Keratinocyte (primary cell): ENCODE measurements at regions not wholly inside any gene's neighbourhood (a gene's known extent, or its start where the extent isn't known, plus 50 kb on each side); places are given as distances from the start of the nearest gene placed in this dataset.
"Not testable (repeated sequence)": the region's sequence is repeated elsewhere in the genome, so short reads cannot be mapped to it uniquely, and the experiment has no call there.

Experiments used
- DNase-seq: peaks from one replicate; pipeline ENCODE4 v3.0.0-alpha.2; 2011; ENCODE audit warnings: low read depth, missing footprints, low spot score
- FAIRE-seq: peaks from 2 replicates; lab custom pipeline; 2011; peaks lifted over from hg19 to GRCh38; lab: Jason Lieb, UNC
- H2AFZ ChIP-seq: 2 replicates; pipeline ENCODE4 v1.6.0; 2012; ENCODE audit warnings: low read length, control low read depth, inconsistent platforms; ENCODE audit not compliant: control insufficient read depth
- H3K27ac ChIP-seq: 2 replicates; pipeline ENCODE4 v1.5.1; 2011; ENCODE audit warnings: low read length; ENCODE audit not compliant: control insufficient read depth, insufficient read depth
- H3K27me3 ChIP-seq: 3 replicates; pipeline ENCODE4 v1.6.0; 2011; ENCODE audit warnings: low read length; ENCODE audit not compliant: control insufficient read depth, insufficient read depth; ENCODE audit errors: extremely low read depth
- H3K36me3 ChIP-seq, 2 experiments: 2 replicates in 1 of 2; 3 replicates in 1 of 2; pipeline ENCODE4 v1.5.1; 2011; ENCODE audit warnings: low read length in 2 of 2, mild to moderate bottlenecking in 1 of 2; ENCODE audit not compliant: control insufficient read depth in 2 of 2, insufficient read depth in 2 of 2; ENCODE audit errors: extremely low read depth in 1 of 2
- H3K4me1 ChIP-seq: 3 replicates; pipeline ENCODE4 v1.5.1; 2011; ENCODE audit warnings: low read length; ENCODE audit not compliant: control insufficient read depth, insufficient read depth; ENCODE audit errors: extremely low read depth
- H3K4me2 ChIP-seq: 3 replicates; pipeline ENCODE4 v1.6.0; 2011; ENCODE audit warnings: low read depth, low read length; ENCODE audit not compliant: control insufficient read depth, insufficient read depth; ENCODE audit errors: extremely low read depth
- H3K4me3 ChIP-seq, 3 experiments: fragments of 200-600 bp in 1 of 3; sonication (generic) in 1 of 3; 2 replicates in 2 of 3; 3 replicates in 1 of 3; pipeline ENCODE4 v1.5.1; 2011 to 2016; ENCODE audit warnings: low read length in 3 of 3, mild to moderate bottlenecking in 3 of 3, control low read depth in 2 of 3, inconsistent platforms in 1 of 3, low read depth in 1 of 3, mixed read lengths in 1 of 3, mixed run types in 1 of 3, moderate library complexity in 1 of 3; ENCODE audit not compliant: control insufficient read depth in 2 of 3, insufficient read depth in 2 of 3; ENCODE audit errors: extremely low read depth in 1 of 3
- H3K79me2 ChIP-seq: 2 replicates; pipeline ENCODE4 v1.6.0; 2012; ENCODE audit warnings: low read length; ENCODE audit not compliant: control insufficient read depth, insufficient read depth
- H3K9ac ChIP-seq: 3 replicates; pipeline ENCODE4 v1.6.0; 2011; ENCODE audit warnings: low read length; ENCODE audit not compliant: control insufficient read depth, insufficient read depth; ENCODE audit errors: extremely low read depth
- H3K9me1 ChIP-seq: 3 replicates; pipeline ENCODE4 v1.6.0; 2011; ENCODE audit warnings: low read length; ENCODE audit not compliant: control insufficient read depth, insufficient read depth; ENCODE audit errors: extremely low read depth
- H3K9me3 ChIP-seq: 2 replicates; pipeline ENCODE4 v1.5.1; 2012; ENCODE audit warnings: low read depth, low read length; ENCODE audit not compliant: control insufficient read depth
- H4K20me1 ChIP-seq: 3 replicates; pipeline ENCODE4 v1.6.0; 2011; ENCODE audit warnings: low read length; ENCODE audit not compliant: control insufficient read depth, insufficient read depth; ENCODE audit errors: extremely low read depth
- EZH2 ChIP-seq: IDR thresholded peaks from one replicate; pipeline ENCODE4 v1.6.1; 2012; ENCODE audit warnings: inconsistent platforms, mild to moderate bottlenecking, low read length, moderate library complexity
- dilution Hi-C: fragments of 300-500 bp; cut with MboI; formaldehyde crosslinking; loops from one replicate; pipeline ENCODE4 v1.7.0; 2020; ENCODE audit warnings: low sequenced_read_pairs; ENCODE audit not compliant: extremely low pct_ligation_motif_present
- TF ChIP-seq, protein P1 (sequence below), 3 experiments: IDR thresholded peaks in 1 of 3; conservative IDR thresholded peaks in 1 of 3; optimal IDR thresholded peaks in 1 of 3; 2 replicates in 2 of 3; 3 replicates in 1 of 3; pipeline versions ENCODE3 to v1.5.1; 2011; ENCODE audit warnings: low read length in 3 of 3, mild to moderate bottlenecking in 3 of 3, moderate library complexity in 2 of 3, control low read depth in 1 of 3, inconsistent platforms in 1 of 3; ENCODE audit not compliant: insufficient read depth in 2 of 3; ENCODE audit errors: extremely low read depth in 1 of 3

DNA sequence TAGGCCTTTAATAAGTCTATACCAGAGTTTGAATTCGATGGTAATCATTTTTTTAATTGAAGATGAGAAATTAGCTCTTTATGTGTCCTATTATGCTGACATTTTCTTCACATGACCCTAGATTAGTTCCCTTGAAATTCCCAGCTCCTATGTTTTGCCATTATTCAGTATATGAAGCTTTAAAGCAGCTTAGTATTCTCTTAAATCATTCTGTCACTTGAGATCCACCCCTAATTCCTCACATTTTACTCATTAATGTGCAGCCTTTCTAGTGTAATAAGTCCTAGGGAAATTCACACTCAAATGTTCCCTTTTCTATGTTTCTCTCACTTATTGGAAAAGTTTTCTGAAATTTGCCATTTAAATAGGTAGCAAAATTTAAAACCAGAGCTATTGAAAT lies 704.5 kb upstream of the B3GALT2 start:
- no peak overlapping the region for H3K27ac ChIP-seq
- H3K4me1 ChIP-seq = no peaks in the 10 kb centered on the region
- no peak overlapping the region for H2AFZ ChIP-seq
- H3K9me1 ChIP-seq = no peaks in the 10 kb centered on the region
- no peaks in the 10 kb centered on the region for H3K27me3 ChIP-seq
- H3K4me3 ChIP-seq = no peak overlapping the region
- no peaks in the 10 kb centered on the region for H3K9me3 ChIP-seq
- H3K9ac ChIP-seq = no peak overlapping the region
- dilution Hi-C loops = no loop called here
- no peaks in the 10 kb centered on the region for H4K20me1 ChIP-seq
- no peaks in the 10 kb centered on the region for H3K79me2 ChIP-seq
- no peaks in the 10 kb centered on the region for H3K36me3 ChIP-seq
- FAIRE-seq = no peak
- no peak overlapping the region for H3K4me2 ChIP-seq
- no peak for DNase-seq
- TF ChIP-seq, protein P1, sequence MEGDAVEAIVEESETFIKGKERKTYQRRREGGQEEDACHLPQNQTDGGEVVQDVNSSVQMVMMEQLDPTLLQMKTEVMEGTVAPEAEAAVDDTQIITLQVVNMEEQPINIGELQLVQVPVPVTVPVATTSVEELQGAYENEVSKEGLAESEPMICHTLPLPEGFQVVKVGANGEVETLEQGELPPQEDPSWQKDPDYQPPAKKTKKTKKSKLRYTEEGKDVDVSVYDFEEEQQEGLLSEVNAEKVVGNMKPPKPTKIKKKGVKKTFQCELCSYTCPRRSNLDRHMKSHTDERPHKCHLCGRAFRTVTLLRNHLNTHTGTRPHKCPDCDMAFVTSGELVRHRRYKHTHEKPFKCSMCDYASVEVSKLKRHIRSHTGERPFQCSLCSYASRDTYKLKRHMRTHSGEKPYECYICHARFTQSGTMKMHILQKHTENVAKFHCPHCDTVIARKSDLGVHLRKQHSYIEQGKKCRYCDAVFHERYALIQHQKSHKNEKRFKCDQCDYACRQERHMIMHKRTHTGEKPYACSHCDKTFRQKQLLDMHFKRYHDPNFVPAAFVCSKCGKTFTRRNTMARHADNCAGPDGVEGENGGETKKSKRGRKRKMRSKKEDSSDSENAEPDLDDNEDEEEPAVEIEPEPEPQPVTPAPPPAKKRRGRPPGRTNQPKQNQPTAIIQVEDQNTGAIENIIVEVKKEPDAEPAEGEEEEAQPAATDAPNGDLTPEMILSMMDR (optimal IDR thresholded peaks at IDR 0.05 in 1 of 3, IDR thresholded peaks at IDR 0.05 in 1 of 3, conservative IDR thresholded peaks at IDR 0.05 in 1 of 3; ENCODE audit: extremely low read depth in 1 of 3, insufficient read depth in 2 of 3, low read length in 3 of 3) = no peak
- no peak for TF ChIP-seq EZH2

GRCh38 chr1:193884848-193885558 lies 698.6 kb upstream of the B3GALT2 start:
- Histone ChIP-seq H2AFZ (no peak overlapping the region), H3K27ac (no peak overlapping the region), H3K4me1 (no peaks in the 10 kb centered on the region), H3K36me3 (no peaks in the 10 kb centered on the region), H4K20me1 (no peaks in the 10 kb centered on the region), H3K4me3 (no peak overlapping the region), H3K9me1 (no peaks in the 10 kb centered on the region), H3K79me2 (no peaks in the 10 kb centered on the region), H3K9ac (no peak overlapping the region), H3K4me2 (no peak overlapping the region), H3K9me3 (no peaks in the 10 kb centered on the region), H3K27me3 (no peaks in the 10 kb centered on the region)
- TF ChIP-seq EZH2 = no peak
- TF ChIP-seq, protein P1 (optimal IDR thresholded peaks at IDR 0.05 in 1 of 3, IDR thresholded peaks at IDR 0.05 in 1 of 3, conservative IDR thresholded peaks at IDR 0.05 in 1 of 3; ENCODE audit: extremely low read depth in 1 of 3, insufficient read depth in 2 of 3, low read length in 3 of 3) = no peak
- dilution Hi-C loops = no loop called here
- DNase-seq (no peak), FAIRE-seq (no peak)

DNA sequence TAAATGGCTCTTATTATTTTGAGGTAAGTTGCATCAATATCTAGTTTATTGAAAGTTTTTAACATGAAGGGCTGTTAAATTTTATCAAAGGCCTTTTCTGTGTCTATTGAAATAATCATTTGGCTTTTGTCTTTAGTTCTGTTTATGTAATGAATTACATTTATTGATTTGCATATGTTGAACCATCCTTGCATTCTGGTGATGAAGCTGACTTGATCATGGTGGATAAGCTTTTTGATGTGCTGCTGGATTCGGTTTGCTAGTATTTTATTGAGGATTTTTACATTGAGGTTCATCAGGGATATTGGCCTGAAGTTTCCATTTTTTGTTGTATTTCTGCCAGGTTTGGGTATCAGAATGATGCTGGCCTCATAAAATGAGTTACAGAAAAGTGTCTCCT lies 691.5 kb upstream of the B3GALT2 start:
- dilution Hi-C loops, H3K4me3 ChIP-seq: not testable (repeated sequence)

More for the DNA sequence above, 691.5 kb upstream of the B3GALT2 start:
- H3K4me2 ChIP-seq, H3K9me3 ChIP-seq, H3K36me3 ChIP-seq, H3K9me1 ChIP-seq, H3K9ac ChIP-seq, H3K4me1 ChIP-seq, H2AFZ ChIP-seq, H3K79me2 ChIP-seq, H4K20me1 ChIP-seq, H3K27ac ChIP-seq, DNase-seq, FAIRE-seq, H3K27me3 ChIP-seq: not testable (repeated sequence)
